Hematopoietic multipotent progenitor cell treated with erythropoietin and hydrocortisone succinate and interleukin-3 and kit ligand, for 15 days (in vitro differentiated cells): ENCODE measurements at regions not wholly inside any gene's neighbourhood (a gene's known extent, or its start where the extent isn't known, plus 50 kb on each side); places are given as distances from the start of the nearest gene placed in this dataset.

Experiments used
- DNase-seq: peaks from one replicate; pipeline ENCODE4 v3.0.0-alpha.2; 2015; ENCODE audit warnings: low spot score

DNA sequence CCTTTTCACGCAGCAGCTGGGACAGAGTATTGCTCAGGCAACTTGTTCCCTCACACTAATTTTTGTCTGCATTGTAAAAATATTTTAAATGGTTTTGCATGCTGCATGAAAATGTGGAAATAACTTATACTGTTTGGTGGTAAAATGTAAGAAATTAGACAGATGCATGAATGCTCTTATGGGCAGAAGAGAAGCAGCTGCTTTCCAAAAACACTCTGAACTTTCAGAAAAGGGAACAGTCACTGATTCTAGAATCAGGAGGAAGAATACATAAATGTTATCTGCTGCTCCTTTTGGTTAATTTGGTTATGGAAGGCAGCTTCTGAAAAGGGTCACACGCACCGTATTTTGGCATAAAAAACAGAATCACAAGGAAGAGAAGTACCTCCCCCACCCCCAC lies 87.0 kb upstream of the RUNX1 start:
- no peak for DNase-seq

DNA sequence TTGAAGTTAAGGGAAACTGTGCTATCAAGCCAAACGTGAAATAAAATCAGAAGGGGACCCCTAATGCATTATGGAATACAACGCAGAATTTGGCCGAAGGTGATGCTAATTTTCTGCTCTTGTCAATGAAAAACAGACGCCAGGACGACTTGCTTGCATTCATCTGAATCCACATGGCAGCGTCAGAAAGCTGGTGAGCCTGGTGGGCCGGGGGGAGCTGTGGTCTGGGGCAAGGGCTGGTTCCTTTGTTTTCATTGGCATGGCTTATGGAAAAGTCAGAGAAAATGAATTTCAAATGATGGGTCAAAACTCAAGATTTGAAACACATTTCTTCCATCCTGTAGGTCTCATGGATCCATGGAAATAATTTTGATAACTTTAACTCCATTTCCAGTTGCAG lies 86.4 kb upstream of the RUNX1 start:
- no peak for DNase-seq

DNA sequence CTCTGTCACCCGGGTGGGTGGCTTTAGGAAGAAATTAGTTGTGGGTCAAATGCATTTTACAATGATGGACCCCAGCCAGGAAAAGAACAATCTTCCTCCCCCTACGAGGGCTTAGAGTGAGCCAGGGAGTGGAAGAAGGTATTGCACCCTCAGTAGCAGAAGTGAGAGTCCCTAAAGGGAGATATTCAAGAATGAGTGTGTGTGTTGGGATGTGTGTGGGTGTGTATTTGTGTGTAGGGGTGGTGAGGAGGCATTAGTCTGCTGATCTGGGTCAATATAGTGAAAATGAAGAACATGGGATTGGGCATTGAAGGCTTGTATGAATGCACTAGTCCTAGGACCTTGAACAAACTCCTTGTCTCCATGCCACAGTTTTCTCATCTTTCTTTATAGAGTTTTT lies 85.2 kb upstream of the RUNX1 start:
- no peak for DNase-seq

DNA sequence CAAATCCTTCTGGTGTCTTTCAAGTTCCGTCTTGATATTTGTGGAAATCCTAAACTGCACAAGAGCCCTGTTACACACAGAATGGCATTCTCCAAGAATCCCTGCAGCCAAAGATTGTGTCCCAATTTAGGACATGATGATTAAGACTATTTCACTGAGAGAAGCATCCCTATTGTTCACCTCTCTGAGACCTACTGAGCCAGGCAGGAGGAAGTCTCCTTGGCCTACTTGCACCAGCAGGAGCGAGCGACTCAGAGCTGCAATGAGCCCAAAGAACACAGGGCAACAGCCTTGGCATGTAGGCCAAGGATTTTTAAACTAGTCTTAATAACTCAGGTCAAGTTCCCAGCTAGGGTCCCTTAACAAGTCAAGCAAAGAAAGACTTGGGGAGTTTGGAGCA lies 79.4 kb upstream of the RUNX1 start:
- DNase-seq: no peak

DNA sequence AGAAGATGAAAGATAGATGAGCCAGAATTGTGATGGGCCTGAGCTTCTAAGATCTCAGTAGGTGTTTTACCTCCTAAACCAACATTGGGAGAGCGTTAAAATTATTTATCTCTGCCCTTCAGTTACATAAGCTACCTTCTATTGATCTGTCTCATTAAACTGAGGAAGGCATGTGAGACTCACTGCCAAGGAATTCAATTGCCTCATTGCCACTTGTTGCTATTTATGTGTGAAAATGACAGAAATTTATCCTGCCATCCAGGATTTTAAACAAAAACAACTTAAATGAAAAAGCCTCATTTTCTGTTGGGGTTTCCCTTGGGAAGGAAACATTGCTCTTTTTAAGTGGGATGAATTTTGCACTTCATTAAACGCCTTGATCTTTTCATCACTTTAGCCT lies 78.7 kb upstream of the RUNX1 start:
- no peak for DNase-seq

DNA sequence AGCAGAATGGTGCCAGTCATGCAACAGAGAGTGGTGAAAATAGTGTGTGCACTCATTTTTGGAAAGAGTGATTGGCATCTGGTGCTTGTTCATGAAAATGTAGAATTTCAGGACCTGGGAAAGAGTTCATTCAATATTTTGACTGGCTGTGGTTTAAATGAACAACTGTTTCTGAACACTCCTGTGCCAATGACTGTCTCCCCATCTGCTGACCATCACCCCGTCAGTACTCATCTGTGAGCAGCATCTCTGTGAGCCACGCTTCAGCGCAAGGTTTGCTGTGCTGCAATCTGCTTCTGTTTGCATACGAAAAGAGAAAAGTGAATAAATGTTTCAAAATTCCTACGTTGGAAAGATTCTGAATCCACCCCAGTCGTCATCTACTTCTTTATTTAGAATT lies 77.9 kb upstream of the RUNX1 start:
- no peak for DNase-seq

DNA sequence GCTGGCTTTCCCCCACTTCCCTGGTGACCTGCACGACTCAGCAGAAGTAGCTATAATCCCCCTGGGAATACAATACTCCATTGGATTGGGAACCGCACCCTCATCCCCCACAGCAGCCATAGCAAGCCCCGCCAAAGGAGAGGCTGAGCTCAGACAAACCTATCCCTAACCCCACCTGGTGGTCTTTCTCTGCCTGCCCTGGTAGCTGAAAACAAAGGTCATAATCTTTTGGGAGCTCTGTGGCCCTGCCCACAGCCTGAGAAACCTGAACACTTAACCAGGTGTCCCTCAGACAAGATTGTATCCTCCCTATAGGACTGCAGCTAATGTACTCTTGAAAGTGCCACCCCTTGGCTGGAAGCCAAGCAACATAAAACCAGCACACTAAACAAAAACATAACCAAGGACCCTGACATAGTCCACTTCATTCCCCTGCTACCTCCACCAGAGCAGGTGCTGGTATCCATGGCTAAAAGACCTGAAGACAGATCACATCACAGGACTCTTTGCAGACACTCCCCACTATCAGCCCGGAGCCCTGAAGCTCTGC lies 71.6 kb upstream of the RUNX1 start:
- no peak for DNase-seq

DNA sequence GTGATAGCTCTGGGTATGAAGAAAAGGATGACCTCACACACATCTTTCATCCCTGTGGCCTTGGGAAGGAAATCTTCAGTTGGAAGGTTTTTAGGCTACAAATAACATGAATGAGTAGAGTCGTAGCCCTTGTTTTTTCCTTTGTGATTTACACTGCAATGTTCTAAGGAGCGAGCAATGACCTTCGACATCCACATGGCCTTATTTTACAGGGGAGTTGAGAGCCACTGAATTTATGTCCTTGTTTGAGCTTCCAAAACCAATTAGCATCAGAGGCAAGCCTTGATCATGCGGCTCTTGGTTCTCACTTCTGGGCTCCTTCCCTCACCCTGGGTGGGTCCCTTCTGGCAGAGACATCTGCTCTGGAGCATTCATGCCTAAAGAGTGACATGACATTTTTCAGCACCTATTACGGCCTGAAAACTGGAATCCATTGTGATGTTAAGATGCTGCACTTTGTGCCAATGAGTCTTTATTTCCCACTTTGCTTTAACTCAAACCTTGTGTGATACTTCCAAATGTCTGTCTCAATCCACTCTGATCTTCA lies 70.5 kb upstream of the RUNX1 start:
- DNase-seq: no peak

DNA sequence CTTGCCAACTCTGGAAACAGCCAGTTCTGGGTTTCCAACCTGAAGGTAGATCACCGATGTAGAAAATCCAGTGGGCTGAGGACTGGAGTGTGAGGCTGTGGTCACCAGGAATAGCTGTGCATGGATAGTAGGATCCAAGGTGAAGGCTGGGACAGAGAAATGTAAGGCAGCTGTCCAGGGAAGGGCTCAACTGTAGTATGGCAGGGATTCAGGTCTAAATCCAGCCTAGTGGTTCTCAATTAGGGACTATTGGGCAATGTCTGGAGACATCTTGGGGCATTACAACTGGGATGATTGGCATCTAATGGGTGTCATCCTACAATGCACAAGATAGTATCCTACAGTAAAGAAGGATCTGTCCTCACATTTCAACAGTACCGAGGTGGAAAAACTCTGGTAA lies 67.7 kb upstream of the RUNX1 start:
- no peak for DNase-seq

DNA sequence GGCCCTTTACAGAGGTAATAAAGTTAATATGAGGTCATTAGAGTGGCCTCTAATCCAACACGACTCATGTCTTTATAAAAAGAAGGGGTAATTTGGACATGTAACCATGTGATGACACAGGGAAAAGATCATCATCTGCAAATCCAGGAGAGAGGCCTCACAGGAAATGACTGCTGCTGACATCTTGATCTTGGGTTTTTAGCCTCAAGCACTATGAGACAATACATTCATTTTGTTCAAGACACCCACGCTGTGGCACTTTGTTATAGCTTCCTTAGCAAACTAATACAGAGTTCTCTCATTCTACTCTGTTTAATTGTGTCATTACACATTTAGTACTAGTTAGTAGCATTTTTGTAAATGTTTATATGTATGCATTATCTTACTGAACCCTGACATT lies 64.0 kb upstream of the RUNX1 start:
- no peak for DNase-seq

DNA sequence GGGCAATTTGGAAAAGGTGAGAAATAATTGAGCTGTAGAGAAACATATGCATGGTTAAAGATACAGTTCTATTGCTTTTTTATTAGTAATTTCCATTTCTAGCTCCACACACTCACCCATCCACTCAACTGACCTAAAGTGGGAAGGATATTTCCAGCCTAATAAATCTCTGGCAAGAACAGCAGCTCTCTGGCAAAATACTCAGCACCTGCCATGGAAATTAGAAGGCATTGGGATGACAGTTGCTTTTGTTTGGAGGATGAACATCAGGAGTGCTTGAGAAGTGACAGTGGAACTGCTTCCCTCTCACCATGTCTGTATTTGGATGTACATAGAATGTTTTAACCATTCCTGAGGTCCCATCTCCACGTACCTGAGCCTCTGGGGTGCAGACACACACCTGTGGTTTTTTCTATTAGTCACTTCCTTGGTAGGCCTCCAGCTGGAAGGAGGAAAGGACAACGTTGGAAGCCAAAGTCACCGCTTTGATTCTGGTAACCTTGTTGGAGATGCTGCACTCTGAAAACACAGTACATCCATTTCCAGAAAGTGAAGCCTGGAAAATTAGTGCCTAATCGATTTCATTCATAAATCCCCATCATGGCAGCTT lies 62.3 kb upstream of the RUNX1 start:
- DNase-seq: no peak

DNA sequence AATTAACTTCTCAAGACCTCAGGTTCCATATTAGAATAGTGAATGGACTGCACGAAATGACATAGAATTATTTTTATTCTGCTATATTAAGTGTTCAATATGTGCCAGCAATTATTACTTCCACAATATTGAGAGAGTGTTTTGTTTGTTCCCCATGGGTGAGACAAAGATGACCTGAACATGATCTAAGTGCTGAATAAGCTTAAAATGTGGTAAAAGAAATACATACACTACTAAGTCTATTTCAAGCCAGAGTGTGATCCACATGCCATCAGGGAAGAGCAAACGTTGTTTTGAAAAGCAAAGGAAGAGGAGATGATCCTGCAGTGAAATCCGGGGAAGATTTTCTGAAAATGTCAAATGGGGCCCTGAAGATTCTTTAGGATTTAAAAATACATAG lies 59.8 kb upstream of the RUNX1 start:
- DNase-seq: no peak

DNA sequence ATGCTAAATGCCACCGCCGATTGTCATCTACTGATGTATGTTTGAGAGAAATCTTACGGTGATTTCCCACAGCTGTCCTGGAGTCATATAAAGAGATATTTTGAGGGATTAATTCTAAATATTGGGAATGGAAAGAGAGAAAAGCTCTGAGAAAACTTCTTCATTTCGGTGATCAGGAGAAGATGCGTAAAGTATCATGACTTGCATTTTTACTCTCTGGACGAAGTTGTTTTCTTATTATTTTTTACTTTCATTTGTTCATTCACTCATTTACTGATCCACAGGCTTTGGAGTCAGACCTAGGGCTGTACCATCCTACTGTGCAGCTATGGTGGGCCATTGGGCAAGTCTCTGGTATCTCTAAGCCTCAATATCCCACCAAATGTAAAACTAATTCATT lies 58.4 kb upstream of the RUNX1 start:
- DNase-seq: no peak

DNA sequence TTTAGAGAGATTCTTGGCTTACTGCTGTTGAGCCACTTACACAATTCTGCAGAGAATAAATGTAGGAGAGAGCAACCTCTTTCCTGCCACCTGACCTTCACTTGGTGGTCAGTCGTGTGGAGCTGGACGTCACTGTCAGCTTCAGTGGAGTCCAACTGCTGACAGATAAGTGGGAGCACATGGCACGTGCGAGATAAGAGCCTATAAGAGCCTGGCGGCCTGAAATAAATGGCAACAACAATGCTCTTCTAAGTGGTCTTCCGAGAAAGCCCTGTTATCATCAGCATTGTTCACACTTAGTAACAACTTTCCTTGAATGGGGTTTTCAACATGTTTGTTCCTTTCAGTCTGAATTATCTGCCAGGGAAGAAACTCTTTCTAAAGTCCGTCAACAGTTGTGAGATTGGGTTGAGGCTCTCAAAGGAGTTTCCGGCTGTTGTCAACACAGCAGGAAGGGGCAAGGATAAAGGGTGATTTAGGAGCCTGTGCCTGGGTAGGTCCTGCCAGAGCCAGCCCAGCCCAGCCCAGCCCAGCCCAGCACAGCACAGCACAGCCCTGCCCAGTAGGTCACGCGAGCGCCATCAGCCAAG lies 57.2 kb upstream of the RUNX1 start:
- peak; percentile 8 for DNase-seq

DNA sequence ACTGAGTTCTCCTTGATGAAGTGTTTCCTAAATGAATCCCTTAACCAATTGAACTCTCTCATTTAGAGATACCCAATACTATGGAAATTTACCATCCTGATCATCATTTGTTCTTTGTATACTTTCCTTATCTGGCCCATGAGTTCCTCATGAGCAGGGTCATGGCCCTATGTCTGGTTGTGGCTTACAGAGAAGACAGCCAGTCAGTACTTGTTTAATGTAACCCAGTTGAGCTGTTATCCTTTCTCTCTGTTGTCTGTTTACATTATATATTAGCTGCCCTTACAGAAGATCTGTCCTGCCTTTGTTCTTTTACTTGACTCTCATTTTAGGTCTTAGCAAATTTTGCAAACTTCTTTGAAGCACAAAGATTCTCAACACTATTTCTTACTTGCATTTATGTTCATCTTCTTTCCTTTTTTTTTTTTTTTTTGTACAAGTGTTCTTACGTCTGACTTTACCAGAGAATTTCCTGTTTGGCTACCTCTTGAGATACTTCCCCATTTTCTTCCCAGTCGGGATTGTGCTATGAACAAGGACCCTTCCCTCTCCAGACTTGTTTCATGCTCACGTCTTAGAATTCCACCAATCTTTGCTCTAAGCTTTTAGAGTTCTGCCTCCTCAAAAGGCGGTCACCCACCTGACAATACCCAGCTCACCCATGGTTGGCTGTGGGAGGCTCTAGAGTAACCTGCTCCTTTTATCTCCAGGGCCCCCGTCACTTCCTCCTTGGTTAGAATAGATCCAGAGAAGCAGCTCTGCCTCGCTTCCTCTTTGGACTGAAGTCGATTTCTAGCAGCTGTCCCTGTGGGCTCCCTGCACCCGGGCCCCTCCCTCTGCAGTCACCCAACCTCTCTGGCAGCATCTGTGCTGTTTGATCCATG lies 53.6 kb upstream of the RUNX1 start:
- no peak for DNase-seq

DNA sequence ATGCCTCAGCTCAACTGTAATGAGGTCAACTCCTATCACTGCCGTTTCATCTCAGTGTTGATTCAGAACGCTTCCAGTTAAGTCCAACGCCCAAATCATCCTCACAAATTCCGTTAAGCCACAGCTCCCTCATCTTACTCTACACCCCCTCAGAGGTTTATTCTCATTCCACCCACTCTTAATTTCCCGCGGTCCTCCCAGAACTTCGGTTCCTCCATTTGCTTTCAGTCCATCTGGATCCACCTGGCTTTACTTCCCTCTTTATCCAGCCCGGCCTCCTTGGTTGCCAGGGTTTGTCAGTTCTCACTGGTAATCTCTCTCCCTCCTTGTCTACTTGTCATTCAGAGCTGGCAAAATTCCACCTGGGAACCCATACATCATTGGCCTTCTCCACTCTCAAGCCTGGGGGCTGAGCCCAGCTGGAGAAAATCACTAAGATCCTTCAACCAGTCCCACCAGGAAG lies 51.3 kb upstream of the RUNX1 start:
- no peak for DNase-seq

DNA sequence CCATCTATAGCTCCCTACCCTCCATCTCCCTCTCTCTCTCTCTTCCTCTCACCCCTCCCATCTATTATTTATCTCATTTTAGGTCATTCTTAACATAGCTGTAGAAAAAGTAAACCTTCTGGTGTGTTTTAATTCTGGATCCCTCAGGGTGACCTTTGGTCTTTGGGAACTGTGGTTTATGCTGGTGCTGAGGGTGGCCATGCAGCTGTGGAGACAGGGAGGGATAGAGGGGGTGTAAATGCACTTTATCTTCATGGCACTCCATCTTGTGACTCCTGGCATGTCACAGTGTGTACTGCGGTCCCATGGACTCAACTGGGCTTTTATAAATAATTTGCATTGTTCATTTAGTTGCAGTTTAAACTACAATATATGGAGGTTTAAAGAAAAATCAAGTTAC lies 50.2 kb upstream of the RUNX1 start:
- no peak for DNase-seq
